ENCODE measurements at regions not wholly inside any gene's neighbourhood (a gene's known extent, or its start where the extent isn't known, plus 50 kb on each side); places are given as distances from the start of the nearest gene placed in this dataset.

DNA sequence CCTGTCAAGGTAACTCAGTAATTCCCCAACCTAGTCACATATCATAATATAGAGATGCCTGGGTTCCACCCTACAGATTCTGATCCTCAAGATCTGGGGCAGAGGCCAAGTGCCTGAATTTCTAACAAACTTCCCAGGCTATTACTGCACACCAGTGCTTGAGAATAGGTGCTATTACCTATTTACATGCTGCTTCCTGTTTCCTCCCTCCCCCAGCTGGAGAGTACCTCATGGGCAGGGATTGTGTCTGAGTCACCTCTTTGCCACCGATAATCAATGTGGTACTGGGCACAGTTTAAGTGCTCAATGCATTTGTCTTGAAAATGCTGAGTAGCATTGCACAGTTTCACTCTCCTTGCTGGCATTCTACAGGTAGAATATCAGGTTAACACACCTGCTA is 582.2 kb upstream of the CADM1 start:
- WGBS (ENCODE audit: insufficient coverage): 80% methylated on average over 1 of the region's 1 CpG
- no peaks in the 10 kb centered on the region for H3K4me1 ChIP-seq (ENCODE audit: control insufficient read depth, insufficient read depth, low read length)
- DNase-seq (ENCODE audit: low read depth in 4 of 6, low spot score in 6 of 6): no peak
- no peaks in the 10 kb centered on the region for H3K36me3 ChIP-seq (ENCODE audit: control insufficient read depth, insufficient read depth, low read length)
- peaks cover 2% of the 10 kb centered on the region for H3K27me3 ChIP-seq (ENCODE audit: control insufficient read depth, insufficient read depth, low read length)
- H3K27ac ChIP-seq (ENCODE audit: low read depth, low read length): no peak overlapping the region
- H3K9me3 ChIP-seq (ENCODE audit: control insufficient read depth, insufficient read depth, low read length): no peaks in the 10 kb centered on the region
- H3K4me3 ChIP-seq (ENCODE audit: low read depth, low read length): no peak overlapping the region

DNA sequence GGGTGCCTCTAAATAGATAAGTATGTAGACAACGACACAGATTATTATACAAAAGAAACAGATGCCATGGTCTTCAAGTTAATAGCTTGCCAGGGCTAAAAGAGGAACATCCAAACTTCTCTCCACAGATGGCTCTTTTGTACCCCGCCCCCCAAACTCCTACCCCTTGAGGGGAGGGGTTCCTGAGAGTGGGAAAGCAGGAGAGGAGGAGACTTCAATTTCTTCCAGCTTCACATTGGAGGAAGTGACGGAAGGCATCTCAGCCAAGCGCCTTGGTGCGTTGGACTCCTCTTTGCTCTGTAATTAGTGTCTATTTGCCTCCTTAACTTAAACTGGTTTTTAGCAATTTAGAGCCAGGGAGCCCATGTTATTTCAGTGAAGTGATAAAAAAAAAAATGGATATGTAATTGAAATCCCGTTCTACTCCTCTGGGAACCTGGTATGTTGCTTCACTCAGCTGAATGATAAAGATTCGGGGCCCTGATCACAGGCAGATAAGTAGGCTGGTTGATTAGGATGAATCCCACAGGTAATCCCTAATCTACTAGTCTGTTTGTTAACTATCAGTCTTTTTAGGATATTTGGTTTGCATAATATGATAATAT is 580.9 kb upstream of the CADM1 start:
- H3K4me1 ChIP-seq (ENCODE audit: control insufficient read depth, insufficient read depth, low read length): no peaks in the 10 kb centered on the region
- no CpG with 5 or more reads among the region's 7 CpGs for WGBS (ENCODE audit: insufficient coverage)
- DNase-seq (ENCODE audit: low read depth in 4 of 6, low spot score in 6 of 6): peak in 2 of 6 donors; percentile 65 to 81

DNA sequence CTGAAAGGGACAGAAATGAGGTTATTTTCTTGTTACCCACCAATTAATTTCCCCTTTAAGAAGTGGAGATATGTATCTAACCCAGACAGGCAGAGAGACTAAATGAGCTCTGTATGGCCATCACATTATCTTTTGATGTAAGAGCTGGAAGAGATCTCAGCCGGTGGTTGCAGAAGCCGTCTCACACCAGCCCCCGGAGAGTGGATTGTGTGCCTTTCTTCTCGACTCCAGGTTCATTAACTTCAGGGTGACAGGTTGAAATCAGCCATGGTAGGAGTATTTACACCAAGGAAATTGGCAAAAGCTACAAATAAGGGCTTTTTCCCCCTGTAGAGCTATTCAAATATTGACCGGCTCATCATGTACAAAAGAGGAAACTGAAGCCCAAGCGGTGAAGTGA is 580.3 kb upstream of the CADM1 start:
- WGBS (ENCODE audit: insufficient coverage): 81% methylated on average over 4 of the region's 6 CpGs
- Histone ChIP-seq H3K27me3 (ENCODE audit: control insufficient read depth, insufficient read depth, low read length) (peaks cover 2% of the 10 kb centered on the region), H3K4me3 (ENCODE audit: low read depth, low read length) (no peak overlapping the region), H3K36me3 (ENCODE audit: control insufficient read depth, insufficient read depth, low read length) (no peaks in the 10 kb centered on the region), H3K9me3 (ENCODE audit: control insufficient read depth, insufficient read depth, low read length) (no peaks in the 10 kb centered on the region), H3K4me1 (ENCODE audit: control insufficient read depth, insufficient read depth, low read length) (no peaks in the 10 kb centered on the region), H3K27ac (ENCODE audit: low read depth, low read length) (no peak overlapping the region)
- no peak for DNase-seq (ENCODE audit: low read depth in 4 of 6, low spot score in 6 of 6)

More for the DNA sequence above, 580.9 kb upstream of the CADM1 start:
- Histone ChIP-seq H3K27me3 (ENCODE audit: control insufficient read depth, insufficient read depth, low read length) (peaks cover 2% of the 10 kb centered on the region), H3K27ac (ENCODE audit: low read depth, low read length) (no peak overlapping the region), H3K9me3 (ENCODE audit: control insufficient read depth, insufficient read depth, low read length) (no peaks in the 10 kb centered on the region), H3K4me3 (ENCODE audit: low read depth, low read length) (no peak overlapping the region), H3K36me3 (ENCODE audit: control insufficient read depth, insufficient read depth, low read length) (no peaks in the 10 kb centered on the region)

DNA sequence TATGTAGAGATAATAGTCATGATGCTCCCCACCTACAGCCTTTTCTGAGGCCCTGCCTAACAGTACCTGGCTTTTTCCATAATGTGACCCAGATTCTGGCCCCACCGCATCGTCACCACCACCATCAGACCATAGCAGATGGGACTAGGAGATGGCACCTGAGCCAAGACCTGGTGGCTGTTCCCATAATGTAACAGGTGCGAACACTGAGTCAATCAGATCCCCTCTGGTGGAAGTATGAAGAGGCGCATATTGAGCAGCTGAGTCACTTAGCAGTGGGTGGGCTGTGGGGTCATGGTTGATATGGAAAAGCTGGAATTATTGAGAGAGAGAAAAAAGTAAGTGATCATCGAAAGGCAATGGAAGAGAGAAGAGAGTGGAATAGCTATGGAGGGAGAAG is 578.0 kb upstream of the CADM1 start:
- Histone ChIP-seq H3K27ac (ENCODE audit: low read depth, low read length) (no peak overlapping the region), H3K4me1 (ENCODE audit: control insufficient read depth, insufficient read depth, low read length) (peaks cover 5% of the 10 kb centered on the region), H3K4me3 (ENCODE audit: low read depth, low read length) (no peak overlapping the region), H3K9me3 (ENCODE audit: control insufficient read depth, insufficient read depth, low read length) (no peaks in the 10 kb centered on the region), H3K27me3 (ENCODE audit: control insufficient read depth, insufficient read depth, low read length) (peaks cover 2% of the 10 kb centered on the region), H3K36me3 (ENCODE audit: control insufficient read depth, insufficient read depth, low read length) (no peaks in the 10 kb centered on the region)
- 97% methylated on average over 5 of the region's 5 CpGs for WGBS (ENCODE audit: insufficient coverage)
- DNase-seq (ENCODE audit: low read depth in 4 of 6, low spot score in 6 of 6): no peak

DNA sequence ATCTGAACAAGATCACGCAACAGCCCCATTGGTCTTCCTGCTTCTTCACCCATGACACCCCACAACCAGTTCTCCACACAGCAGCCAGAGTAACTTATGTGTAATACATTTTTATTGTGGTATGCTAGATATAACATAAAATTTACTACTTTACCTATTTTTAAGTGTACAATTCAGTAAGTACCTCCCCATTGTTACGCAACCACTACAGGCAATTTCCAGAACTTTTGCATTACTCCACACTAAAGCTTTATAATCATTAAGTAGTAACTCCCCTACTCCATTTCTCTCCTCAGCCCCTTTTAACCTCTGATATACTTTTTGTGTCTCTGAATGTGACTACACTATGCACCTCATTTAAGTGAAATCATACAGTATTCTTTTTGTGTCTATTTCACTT is 575.4 kb upstream of the CADM1 start:
- H3K27me3 ChIP-seq (ENCODE audit: control insufficient read depth, insufficient read depth, low read length): peaks cover 2% of the 10 kb centered on the region
- no peak overlapping the region for H3K27ac ChIP-seq (ENCODE audit: low read depth, low read length)
- WGBS (ENCODE audit: insufficient coverage): 100% methylated on average over 1 of the region's 2 CpGs
- peaks cover 7% of the 10 kb centered on the region for H3K4me1 ChIP-seq (ENCODE audit: control insufficient read depth, insufficient read depth, low read length)
- H3K36me3 ChIP-seq (ENCODE audit: control insufficient read depth, insufficient read depth, low read length): no peaks in the 10 kb centered on the region
- no peak overlapping the region for H3K4me3 ChIP-seq (ENCODE audit: low read depth, low read length)
- no peak for DNase-seq (ENCODE audit: low read depth in 4 of 6, low spot score in 6 of 6)
- no peaks in the 10 kb centered on the region for H3K9me3 ChIP-seq (ENCODE audit: control insufficient read depth, insufficient read depth, low read length)

DNA sequence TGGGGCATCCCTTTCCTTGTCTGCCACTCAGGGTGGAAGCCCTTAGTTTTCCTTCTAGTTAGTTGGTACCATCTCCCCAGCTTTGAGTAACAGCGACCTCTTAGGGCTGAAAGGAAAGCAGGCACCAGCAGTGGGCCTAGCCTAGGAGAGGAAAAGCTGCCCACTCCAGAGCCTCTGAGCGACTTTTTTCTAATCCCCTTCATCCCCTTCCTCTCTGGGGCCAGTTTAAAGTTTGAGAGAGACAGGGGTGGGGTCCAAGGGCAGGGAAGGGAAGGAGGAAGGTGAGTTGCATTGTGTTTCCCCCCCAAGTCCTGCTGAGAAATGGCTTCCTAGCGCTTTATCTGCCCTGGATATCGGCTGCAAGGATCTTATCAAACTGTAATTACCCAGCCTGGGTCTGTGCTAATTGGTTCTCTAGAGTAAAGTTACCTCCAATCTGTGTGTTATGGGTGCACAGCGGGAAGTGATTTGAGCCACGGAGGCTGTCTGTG is 573.9 kb upstream of the CADM1 start:
- H3K36me3 ChIP-seq (ENCODE audit: control insufficient read depth, insufficient read depth, low read length): no peaks in the 10 kb centered on the region
- H3K4me1 ChIP-seq (ENCODE audit: control insufficient read depth, insufficient read depth, low read length): peaks cover 21% of the 10 kb centered on the region
- DNase-seq (ENCODE audit: low read depth in 4 of 6, low spot score in 6 of 6): peak in 2 of 6 donors; percentile 47 to 81
- H3K27me3 ChIP-seq (ENCODE audit: control insufficient read depth, insufficient read depth, low read length): peaks cover 5% of the 10 kb centered on the region
- H3K4me3 ChIP-seq (ENCODE audit: low read depth, low read length): no peak overlapping the region
- H3K27ac ChIP-seq (ENCODE audit: low read depth, low read length): no peak overlapping the region
- H3K9me3 ChIP-seq (ENCODE audit: control insufficient read depth, insufficient read depth, low read length): no peaks in the 10 kb centered on the region
- 37% methylated on average over 2 of the region's 6 CpGs for WGBS (ENCODE audit: insufficient coverage)

DNA sequence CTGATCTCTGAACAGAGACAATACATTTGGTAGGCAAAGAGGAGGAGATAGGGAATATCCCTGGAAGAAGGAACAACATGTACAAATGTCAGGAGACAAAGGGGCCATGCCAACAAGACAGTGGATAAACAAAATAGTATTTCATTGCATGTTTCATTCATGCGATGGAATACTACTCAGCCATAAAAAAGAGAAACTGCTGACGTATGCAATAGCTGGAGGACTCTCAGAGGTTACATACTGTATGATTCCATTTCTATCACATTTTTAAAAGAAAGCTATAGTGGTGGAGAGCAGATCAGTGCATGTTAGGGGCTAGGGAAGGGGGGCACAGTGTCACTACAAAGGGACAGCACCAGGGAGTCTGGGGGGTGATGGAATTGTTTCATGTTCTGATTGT is 572.9 kb upstream of the CADM1 start:
- Histone ChIP-seq H3K27ac (ENCODE audit: low read depth, low read length) (no peak overlapping the region), H3K9me3 (ENCODE audit: control insufficient read depth, insufficient read depth, low read length) (no peaks in the 10 kb centered on the region), H3K27me3 (ENCODE audit: control insufficient read depth, insufficient read depth, low read length) (peaks cover 9% of the 10 kb centered on the region), H3K4me3 (ENCODE audit: low read depth, low read length) (no peak overlapping the region), H3K4me1 (ENCODE audit: control insufficient read depth, insufficient read depth, low read length) (peaks cover 32% of the 10 kb centered on the region), H3K36me3 (ENCODE audit: control insufficient read depth, insufficient read depth, low read length) (no peaks in the 10 kb centered on the region)
- WGBS (ENCODE audit: insufficient coverage): no CpG with 5 or more reads among the region's 2 CpGs
- DNase-seq (ENCODE audit: low read depth in 4 of 6, low spot score in 6 of 6): no peak

DNA sequence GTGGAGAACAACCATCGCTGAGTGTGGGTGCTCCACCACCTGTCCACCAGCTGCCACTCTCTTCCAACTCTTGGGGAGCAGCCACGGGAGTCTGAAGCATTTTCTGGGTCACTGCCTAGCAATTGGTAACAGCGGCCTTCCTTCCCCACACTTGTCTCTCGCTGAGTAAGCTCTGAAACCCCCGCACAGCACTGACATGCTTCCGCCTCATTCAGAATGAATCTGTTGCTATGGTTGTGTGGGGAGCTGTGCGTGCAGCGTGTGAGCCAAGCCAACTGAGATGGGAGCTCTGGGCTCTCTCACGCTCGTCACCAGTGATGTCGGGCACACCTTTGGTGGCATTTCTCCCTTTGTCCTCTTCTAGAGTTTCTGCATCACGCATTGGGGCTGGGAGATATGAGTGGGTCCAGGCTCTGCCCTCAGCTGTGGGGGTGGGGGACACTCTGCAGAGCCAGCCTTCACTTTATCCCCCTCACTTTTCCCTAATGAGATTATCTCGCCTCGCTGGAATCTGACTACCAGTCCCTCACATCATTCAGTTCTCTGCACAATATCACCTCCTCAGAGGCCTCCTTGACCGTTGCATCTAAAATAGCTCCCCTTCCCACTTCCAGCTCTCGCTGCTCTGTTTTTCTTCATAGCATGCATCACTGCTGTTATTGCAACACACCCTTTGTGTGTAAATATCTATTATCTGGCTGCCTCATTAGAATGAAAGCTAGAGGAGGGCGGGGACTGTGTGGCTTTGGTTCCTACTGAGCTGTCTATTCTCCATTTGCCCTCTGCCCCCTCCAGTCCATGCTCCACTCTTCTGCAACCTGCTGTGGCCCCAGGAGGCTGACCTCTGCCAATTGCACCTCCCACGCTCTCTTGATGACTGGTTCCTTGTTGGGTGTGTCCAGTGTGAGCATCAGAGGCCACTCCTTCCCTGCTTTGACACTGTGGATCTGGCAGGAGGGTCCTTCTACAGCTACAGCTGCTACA is 569.9 kb upstream of the CADM1 start:
- H3K4me1 ChIP-seq (ENCODE audit: control insufficient read depth, insufficient read depth, low read length): peaks cover 35% of the 10 kb centered on the region
- H3K36me3 ChIP-seq (ENCODE audit: control insufficient read depth, insufficient read depth, low read length): no peaks in the 10 kb centered on the region
- H3K4me3 ChIP-seq (ENCODE audit: low read depth, low read length): no peak overlapping the region
- WGBS (ENCODE audit: insufficient coverage): 13% methylated on average over 11 of the region's 18 CpGs
- no peaks in the 10 kb centered on the region for H3K9me3 ChIP-seq (ENCODE audit: control insufficient read depth, insufficient read depth, low read length)
- H3K27me3 ChIP-seq (ENCODE audit: control insufficient read depth, insufficient read depth, low read length): peaks cover 19% of the 10 kb centered on the region
- peak; percentile 45 to 94 (median 66) for DNase-seq (ENCODE audit: low read depth in 4 of 6, low spot score in 6 of 6)
- no peak overlapping the region for H3K27ac ChIP-seq (ENCODE audit: low read depth, low read length)

DNA sequence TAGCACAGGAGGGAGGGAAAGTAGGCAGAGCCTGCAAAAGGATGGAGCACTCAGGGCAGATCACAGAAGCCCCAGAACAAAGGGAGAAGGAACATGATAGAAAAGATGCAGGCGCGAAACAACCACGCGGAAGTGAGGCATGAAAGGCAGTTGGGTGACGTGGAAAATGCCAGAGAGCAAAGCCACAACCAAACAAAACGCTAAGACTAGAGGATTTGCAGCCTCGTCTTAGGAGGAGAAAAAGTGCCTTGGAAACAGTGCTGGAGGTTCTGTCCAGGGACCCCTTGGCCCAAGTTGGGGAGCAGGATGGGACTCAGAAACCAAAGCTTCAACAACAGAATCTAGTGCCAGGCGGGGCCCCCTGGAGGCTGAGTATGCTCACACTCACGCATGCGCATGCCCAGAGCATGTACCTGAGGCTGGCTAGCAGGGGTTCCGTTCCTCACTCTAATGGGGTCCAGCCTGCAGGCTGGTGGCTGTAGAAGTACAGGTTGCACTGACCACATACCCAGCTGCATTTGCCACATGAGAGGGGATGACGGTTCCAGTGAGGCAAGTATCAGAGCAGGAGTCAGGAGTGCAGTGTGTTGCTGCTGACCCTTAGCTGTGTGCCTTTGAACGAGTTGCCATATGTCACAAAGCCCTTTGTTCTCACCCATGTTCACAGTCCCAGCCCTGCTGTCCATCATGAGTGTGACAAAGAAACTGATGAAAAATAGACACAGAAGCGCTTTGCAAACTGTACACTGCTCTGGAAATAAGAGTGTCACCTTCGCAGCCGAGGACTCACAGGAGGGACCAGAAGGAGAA is 568.6 kb upstream of the CADM1 start:
- Histone ChIP-seq H3K27ac (ENCODE audit: low read depth, low read length) (no peak overlapping the region), H3K9me3 (ENCODE audit: control insufficient read depth, insufficient read depth, low read length) (no peaks in the 10 kb centered on the region), H3K36me3 (ENCODE audit: control insufficient read depth, insufficient read depth, low read length) (no peaks in the 10 kb centered on the region), H3K4me1 (ENCODE audit: control insufficient read depth, insufficient read depth, low read length) (peaks cover 31% of the 10 kb centered on the region), H3K27me3 (ENCODE audit: control insufficient read depth, insufficient read depth, low read length) (peaks cover 19% of the 10 kb centered on the region), H3K4me3 (ENCODE audit: low read depth, low read length) (no peak overlapping the region)
- DNase-seq (ENCODE audit: low read depth in 4 of 6, low spot score in 6 of 6): peak in 1 of 6 donors; percentile 45
- WGBS (ENCODE audit: insufficient coverage): 60% methylated on average over 15 of the region's 16 CpGs
